PFSK-1 (cell line): ENCODE measurements at regions not wholly inside any gene's neighbourhood (a gene's known extent, or its start where the extent isn't known, plus 50 kb on each side); places are given as distances from the start of the nearest gene placed in this dataset.

Experiments
- POLR2AphosphoS5 ChIP-seq: IDR thresholded peaks from 2 replicates; pipeline ENCODE4 v1.6.1; 2012; ENCODE audit warnings: low read depth, mild to moderate bottlenecking, control low read depth, low read length, moderate library complexity
- REST ChIP-seq, 2 experiments: IDR thresholded peaks; 2 replicates each; pipeline versions ENCODE4 v1.6.1 to v1.8.0; 2011 to 2012; ENCODE audit warnings: low read depth in 2 of 2, low read length in 2 of 2, control low read depth in 1 of 2, inconsistent platforms in 1 of 2, mild to moderate bottlenecking in 1 of 2, moderate library complexity in 1 of 2; ENCODE audit not compliant: insufficient read depth in 1 of 2
- SIN3A ChIP-seq: IDR thresholded peaks from 2 replicates; pipeline ENCODE4 v1.6.1; 2012; ENCODE audit warnings: mild to moderate bottlenecking, low read length, moderate library complexity, borderline replicate concordance; ENCODE audit not compliant: insufficient read depth
- TAF1 ChIP-seq: IDR thresholded peaks from 2 replicates; pipeline ENCODE4 v1.6.1; 2012; ENCODE audit warnings: low read length, control low read depth, borderline replicate concordance; ENCODE audit not compliant: insufficient read depth

- TF ChIP-seq REST (IDR thresholded peaks at IDR 0.05; ENCODE audit: insufficient read depth in 1 of 2, low read depth in 2 of 2, low read length in 2 of 2) (no peak), POLR2AphosphoS5 (no peak), TAF1 (no peak), SIN3A (no peak)
Measured at GRCh38 chr7:136656516-136656915, 211.9 kb upstream of the CHRM2 start.
